ENCODE measurements at regions not wholly inside any gene's neighbourhood (a gene's known extent, or its start where the extent isn't known, plus 50 kb on each side); places are given as distances from the start of the nearest gene placed in this dataset.

- WGBS (ENCODE audit: insufficient coverage): 74% methylated on average over 1 of the region's 1 CpG
- H3K9me3 Mint-ChIP-seq: no peaks in the 10 kb centered on the region
- intact Hi-C loops (cut with micrococcal nuclease): loop anchor here (5.0 kb wide), 1 partner anchor 35 kb away; no protein-coding TSS in a partner anchor
- H3K4me3 Mint-ChIP-seq: no peak overlapping the region
- no peaks in the 10 kb centered on the region for H3K4me1 Mint-ChIP-seq
- no peak overlapping the region for H3K27ac Mint-ChIP-seq
- Histone ChIP-seq H3K27me3 (ENCODE audit: control insufficient read depth, insufficient read depth, low read length) (no peaks in the 10 kb centered on the region), H3K27ac (ENCODE audit: low read length) (no peak overlapping the region), H3K4me1 (ENCODE audit: control insufficient read depth, insufficient read depth, low read length) (no peaks in the 10 kb centered on the region), H3K4me3 (ENCODE audit: low read length) (no peak overlapping the region), H3K9me3 (ENCODE audit: control insufficient read depth, insufficient read depth, low read length) (no peaks in the 10 kb centered on the region), H3K36me3 (ENCODE audit: control insufficient read depth, insufficient read depth, low read length) (no peaks in the 10 kb centered on the region)
- ATAC-seq: no peak
- peaks cover 0 to 17% of the 10 kb centered on the region in 2 donors for H3K27me3 Mint-ChIP-seq (ENCODE audit: low read depth in 2 of 2)
- no peaks in the 10 kb centered on the region for H3K36me3 Mint-ChIP-seq
- DNase-seq: no peak
- TF ChIP-seq, protein P1, sequence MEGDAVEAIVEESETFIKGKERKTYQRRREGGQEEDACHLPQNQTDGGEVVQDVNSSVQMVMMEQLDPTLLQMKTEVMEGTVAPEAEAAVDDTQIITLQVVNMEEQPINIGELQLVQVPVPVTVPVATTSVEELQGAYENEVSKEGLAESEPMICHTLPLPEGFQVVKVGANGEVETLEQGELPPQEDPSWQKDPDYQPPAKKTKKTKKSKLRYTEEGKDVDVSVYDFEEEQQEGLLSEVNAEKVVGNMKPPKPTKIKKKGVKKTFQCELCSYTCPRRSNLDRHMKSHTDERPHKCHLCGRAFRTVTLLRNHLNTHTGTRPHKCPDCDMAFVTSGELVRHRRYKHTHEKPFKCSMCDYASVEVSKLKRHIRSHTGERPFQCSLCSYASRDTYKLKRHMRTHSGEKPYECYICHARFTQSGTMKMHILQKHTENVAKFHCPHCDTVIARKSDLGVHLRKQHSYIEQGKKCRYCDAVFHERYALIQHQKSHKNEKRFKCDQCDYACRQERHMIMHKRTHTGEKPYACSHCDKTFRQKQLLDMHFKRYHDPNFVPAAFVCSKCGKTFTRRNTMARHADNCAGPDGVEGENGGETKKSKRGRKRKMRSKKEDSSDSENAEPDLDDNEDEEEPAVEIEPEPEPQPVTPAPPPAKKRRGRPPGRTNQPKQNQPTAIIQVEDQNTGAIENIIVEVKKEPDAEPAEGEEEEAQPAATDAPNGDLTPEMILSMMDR (IDR thresholded peaks at IDR 0.05): no peak
Observed at GRCh38 chr9:7342229-7342628, 457.3 kb downstream of the DMAC1 start.

- Mint-ChIP-seq H3K36me3 (no peaks in the 10 kb centered on the region), H3K27me3 (ENCODE audit: low read depth in 2 of 2) (peaks cover 0 to 19% of the 10 kb centered on the region in 2 donors), H3K4me1 (no peaks in the 10 kb centered on the region), H3K9me3 (no peaks in the 10 kb centered on the region), H3K4me3 (no peak overlapping the region), H3K27ac (no peak overlapping the region)
- Histone ChIP-seq H3K36me3 (ENCODE audit: control insufficient read depth, insufficient read depth, low read length) (no peaks in the 10 kb centered on the region), H3K27me3 (ENCODE audit: control insufficient read depth, insufficient read depth, low read length) (no peaks in the 10 kb centered on the region), H3K4me3 (ENCODE audit: low read length) (no peak overlapping the region), H3K4me1 (ENCODE audit: control insufficient read depth, insufficient read depth, low read length) (no peaks in the 10 kb centered on the region), H3K9me3 (ENCODE audit: control insufficient read depth, insufficient read depth, low read length) (no peaks in the 10 kb centered on the region), H3K27ac (ENCODE audit: low read length) (no peak overlapping the region)
- DNase-seq (no peak), ATAC-seq (no peak)
- TF ChIP-seq, protein P1 (IDR thresholded peaks at IDR 0.05): no peak
- intact Hi-C loops (cut with micrococcal nuclease): loop anchor here (5.0 kb wide), 1 partner anchor 34 kb away; no protein-coding TSS in a partner anchor
- WGBS (ENCODE audit: insufficient coverage): 100% methylated on average over 1 of the region's 1 CpG
Observed at GRCh38 chr9:7341571-7341970, 458.0 kb downstream of the DMAC1 start.

GRCh38 chr9:7340451-7340850 is 459.1 kb downstream of the DMAC1 start:
- Histone ChIP-seq H3K36me3 (ENCODE audit: control insufficient read depth, insufficient read depth, low read length) (no peaks in the 10 kb centered on the region), H3K27me3 (ENCODE audit: control insufficient read depth, insufficient read depth, low read length) (no peaks in the 10 kb centered on the region), H3K4me1 (ENCODE audit: control insufficient read depth, insufficient read depth, low read length) (no peaks in the 10 kb centered on the region), H3K27ac (ENCODE audit: low read length) (no peak overlapping the region), H3K9me3 (ENCODE audit: control insufficient read depth, insufficient read depth, low read length) (no peaks in the 10 kb centered on the region), H3K4me3 (ENCODE audit: low read length) (no peak overlapping the region)
- no peak overlapping the region for H3K4me3 Mint-ChIP-seq
- ATAC-seq: no peak
- no peaks in the 10 kb centered on the region for H3K9me3 Mint-ChIP-seq
- WGBS (ENCODE audit: insufficient coverage): no CpG with 5 or more reads among the region's 2 CpGs
- no peak overlapping the region for H3K27ac Mint-ChIP-seq
- DNase-seq: no peak
- H3K36me3 Mint-ChIP-seq: no peaks in the 10 kb centered on the region
- intact Hi-C loops (cut with micrococcal nuclease): loop anchor here (5.0 kb wide), 1 partner anchor 33 kb away; no protein-coding TSS in a partner anchor
- TF ChIP-seq, protein P1 (IDR thresholded peaks at IDR 0.05): no peak
- H3K4me1 Mint-ChIP-seq: no peaks in the 10 kb centered on the region
- peaks cover 0 to 19% of the 10 kb centered on the region in 2 donors for H3K27me3 Mint-ChIP-seq (ENCODE audit: low read depth in 2 of 2)

- intact Hi-C loops (cut with micrococcal nuclease): no loop called here
- Mint-ChIP-seq H3K9me3 (no peaks in the 10 kb centered on the region), H3K27me3 (ENCODE audit: low read depth in 2 of 2) (peaks cover 0 to 13% of the 10 kb centered on the region in 2 donors), H3K36me3 (no peaks in the 10 kb centered on the region), H3K4me1 (no peaks in the 10 kb centered on the region), H3K4me3 (no peak overlapping the region), H3K27ac (no peak overlapping the region)
- Histone ChIP-seq H3K9me3 (ENCODE audit: control insufficient read depth, insufficient read depth, low read length) (no peaks in the 10 kb centered on the region), H3K4me3 (ENCODE audit: low read length) (no peak overlapping the region), H3K36me3 (ENCODE audit: control insufficient read depth, insufficient read depth, low read length) (no peaks in the 10 kb centered on the region), H3K27me3 (ENCODE audit: control insufficient read depth, insufficient read depth, low read length) (no peaks in the 10 kb centered on the region), H3K27ac (ENCODE audit: low read length) (no peak overlapping the region), H3K4me1 (ENCODE audit: control insufficient read depth, insufficient read depth, low read length) (no peaks in the 10 kb centered on the region)
- WGBS (ENCODE audit: insufficient coverage): 88% methylated on average over 5 of the region's 6 CpGs
- TF ChIP-seq, protein P1 (IDR thresholded peaks at IDR 0.05): no peak
- DNase-seq (no peak), ATAC-seq (no peak)
Observed at GRCh38 chr9:7338586-7339281, 460.8 kb downstream of the DMAC1 start.
